ENCODE measurements at regions not wholly inside any gene's neighbourhood (a gene's known extent, or its start where the extent isn't known, plus 50 kb on each side); places are given as distances from the start of the nearest gene placed in this dataset.

- TF ChIP-seq CTCF (IDR thresholded peaks at IDR 0.05; ENCODE audit: insufficient read depth, low read length, poor library complexity, severe bottlenecking) (no peak), EZH2phosphoT487 (conservative IDR thresholded peaks at IDR 0.05; ENCODE audit: low read length) (no peak)
- Histone ChIP-seq H3K27ac (ENCODE audit: low read depth, low read length) (no peak overlapping the region), H3K4me3 (ENCODE audit: insufficient read depth, low read length, poor library complexity, severe bottlenecking) (no peak overlapping the region), H2AFZ (ENCODE audit: low read depth, low read length, severe bottlenecking) (no peak overlapping the region), H3K4me2 (ENCODE audit: low read depth, low read length, poor library complexity, severe bottlenecking) (no peak overlapping the region), H3F3A (ENCODE audit: insufficient read depth) (no peaks in the 10 kb centered on the region), H3K9me2 (replicated peaks; ENCODE audit: insufficient read depth, low read length) (no peaks in the 10 kb centered on the region), H3K36me3 (ENCODE audit: low read length) (no peaks in the 10 kb centered on the region), H3K9me3 (ENCODE audit: insufficient read depth, low read length) (no peaks in the 10 kb centered on the region), H4K20me1 (ENCODE audit: low read depth, low read length) (no peaks in the 10 kb centered on the region), H3K9ac (ENCODE audit: low read length) (no peak overlapping the region), H3K27me3 (ENCODE audit: low read length) (no peaks in the 10 kb centered on the region), H3K79me2 (ENCODE audit: insufficient read depth, low read length) (no peaks in the 10 kb centered on the region)
Measured at GRCh38 chrX:39525758-39526157, 572.0 kb downstream of the BCOR start.

GRCh38 chrX:39527025-39527424 lies 570.7 kb downstream of the BCOR start:
- H2AFZ ChIP-seq (ENCODE audit: low read depth, low read length, severe bottlenecking), result no peak overlapping the region
- no peaks in the 10 kb centered on the region for H3K9me3 ChIP-seq (ENCODE audit: insufficient read depth, low read length)
- no peak overlapping the region for H3K9ac ChIP-seq (ENCODE audit: low read length)

GRCh38 chrX:39528161-39528916 lies 569.4 kb downstream of the BCOR start:
- Histone ChIP-seq H3K4me2 (ENCODE audit: low read depth, low read length, poor library complexity, severe bottlenecking) (no peak overlapping the region), H3K9me2 (replicated peaks; ENCODE audit: insufficient read depth, low read length) (no peaks in the 10 kb centered on the region), H3K9me3 (ENCODE audit: insufficient read depth, low read length) (no peaks in the 10 kb centered on the region), H3K36me3 (ENCODE audit: low read length) (no peaks in the 10 kb centered on the region), H3K9ac (ENCODE audit: low read length) (no peak overlapping the region), H2AFZ (ENCODE audit: low read depth, low read length, severe bottlenecking) (no peak overlapping the region), H3K79me2 (ENCODE audit: insufficient read depth, low read length) (no peaks in the 10 kb centered on the region), H3K27ac (ENCODE audit: low read depth, low read length) (no peak overlapping the region), H4K20me1 (ENCODE audit: low read depth, low read length) (no peaks in the 10 kb centered on the region), H3F3A (ENCODE audit: insufficient read depth) (no peaks in the 10 kb centered on the region), H3K27me3 (ENCODE audit: low read length) (no peaks in the 10 kb centered on the region), H3K4me3 (ENCODE audit: insufficient read depth, low read length, poor library complexity, severe bottlenecking) (no peak overlapping the region)
- no peak for TF ChIP-seq EZH2phosphoT487 (conservative IDR thresholded peaks at IDR 0.05; ENCODE audit: low read length)
- TF ChIP-seq CTCF (IDR thresholded peaks at IDR 0.05; ENCODE audit: insufficient read depth, low read length, poor library complexity, severe bottlenecking), result no peak

More at GRCh38 chrX:39527025-39527424, 570.7 kb downstream of the BCOR start:
- H3K9me2 ChIP-seq (replicated peaks; ENCODE audit: insufficient read depth, low read length), result no peaks in the 10 kb centered on the region
- H3F3A ChIP-seq (ENCODE audit: insufficient read depth), result no peaks in the 10 kb centered on the region
- no peaks in the 10 kb centered on the region for H3K36me3 ChIP-seq (ENCODE audit: low read length)
- no peak overlapping the region for H3K27ac ChIP-seq (ENCODE audit: low read depth, low read length)
- no peaks in the 10 kb centered on the region for H3K27me3 ChIP-seq (ENCODE audit: low read length)
- H3K4me3 ChIP-seq (ENCODE audit: insufficient read depth, low read length, poor library complexity, severe bottlenecking), result no peak overlapping the region
- no peak overlapping the region for H3K4me2 ChIP-seq (ENCODE audit: low read depth, low read length, poor library complexity, severe bottlenecking)
- H3K79me2 ChIP-seq (ENCODE audit: insufficient read depth, low read length), result no peaks in the 10 kb centered on the region
- TF ChIP-seq CTCF (IDR thresholded peaks at IDR 0.05; ENCODE audit: insufficient read depth, low read length, poor library complexity, severe bottlenecking) (no peak), EZH2phosphoT487 (conservative IDR thresholded peaks at IDR 0.05; ENCODE audit: low read length) (no peak)
- H4K20me1 ChIP-seq (ENCODE audit: low read depth, low read length), result no peaks in the 10 kb centered on the region
